ENCODE measurements at regions not wholly inside any gene's neighbourhood (a gene's known extent, or its start where the extent isn't known, plus 50 kb on each side); places are given as distances from the start of the nearest gene placed in this dataset.

GRCh38 chr15:93517176-93517575, 428.2 kb upstream of the RGMA start:
- no peak for DNase-seq (ENCODE audit: low spot score in 2 of 2)
- intact Hi-C loops (cut with DNase I; ENCODE audit: low total_unique reads), result no loop called here
- 67 to 79% methylated on average over 3 of the region's 3 CpGs for WGBS, 2 donors
- H3K4me3 ChIP-seq (ENCODE audit: low read depth, poor library complexity, severe bottlenecking), result no peak overlapping the region
- TF ChIP-seq POLR2A (IDR thresholded peaks at IDR 0.05) (no peak), CTCF (IDR thresholded peaks at IDR 0.05) (no peak)

GRCh38 chr15:93515256-93516051, 426.4 kb upstream of the RGMA start:
- 55 to 58% methylated on average over 5 of the region's 5 CpGs for WGBS, 2 donors
- no peak overlapping the region for H3K4me3 ChIP-seq (ENCODE audit: low read depth, poor library complexity, severe bottlenecking)
- peak in 1 of 2 donors; percentile 34 for DNase-seq (ENCODE audit: low spot score in 2 of 2)
- intact Hi-C loops (cut with DNase I; ENCODE audit: low total_unique reads), result no loop called here
- TF ChIP-seq POLR2A (IDR thresholded peaks at IDR 0.05) (no peak), CTCF (IDR thresholded peaks at IDR 0.05) (no peak)

- TF ChIP-seq CTCF (IDR thresholded peaks at IDR 0.05) (no peak), POLR2A (IDR thresholded peaks at IDR 0.05) (no peak)
- WGBS, 2 donors, result 93 to 97% methylated on average over 10 to 11 of the region's 11 CpGs
- intact Hi-C loops (cut with DNase I; ENCODE audit: low total_unique reads), result no loop called here
- DNase-seq (ENCODE audit: low spot score in 2 of 2), result no peak
- no peak overlapping the region for H3K4me3 ChIP-seq (ENCODE audit: low read depth, poor library complexity, severe bottlenecking)
Measured at GRCh38 chr15:93506646-93507045, 417.6 kb upstream of the RGMA start.

- intact Hi-C loops (cut with DNase I; ENCODE audit: low total_unique reads), result no loop called here
- WGBS, 2 donors, result 95 to 96% methylated on average over 12 to 15 of the region's 16 CpGs
- no peak for DNase-seq (ENCODE audit: low spot score in 2 of 2)
- no peak for TF ChIP-seq POLR2A (IDR thresholded peaks at IDR 0.05)
- no peak for TF ChIP-seq CTCF (IDR thresholded peaks at IDR 0.05)
- no peak overlapping the region for H3K4me3 ChIP-seq (ENCODE audit: low read depth, poor library complexity, severe bottlenecking)
Measured at GRCh38 chr15:93505506-93505905, 416.5 kb upstream of the RGMA start.

GRCh38 chr15:93501946-93502345, 412.9 kb upstream of the RGMA start:
- intact Hi-C loops (cut with DNase I; ENCODE audit: low total_unique reads), result no loop called here
- WGBS, 2 donors, result 79 to 86% methylated on average over 2 of the region's 2 CpGs
- TF ChIP-seq CTCF (IDR thresholded peaks at IDR 0.05) (no peak), POLR2A (IDR thresholded peaks at IDR 0.05) (no peak)

GRCh38 chr15:93500155-93500554, 411.1 kb upstream of the RGMA start:
- 70 to 79% methylated on average over 2 of the region's 2 CpGs for WGBS, 2 donors
- intact Hi-C loops (cut with DNase I; ENCODE audit: low total_unique reads), result no loop called here
- no peak for DNase-seq (ENCODE audit: low spot score in 2 of 2)

More at GRCh38 chr15:93501946-93502345, 412.9 kb upstream of the RGMA start:
- DNase-seq (ENCODE audit: low spot score in 2 of 2), result no peak
- H3K4me3 ChIP-seq (ENCODE audit: low read depth, poor library complexity, severe bottlenecking), result no peak overlapping the region

More at GRCh38 chr15:93500155-93500554, 411.1 kb upstream of the RGMA start:
- TF ChIP-seq CTCF (IDR thresholded peaks at IDR 0.05) (no peak), POLR2A (IDR thresholded peaks at IDR 0.05) (no peak)
- no peak overlapping the region for H3K4me3 ChIP-seq (ENCODE audit: low read depth, poor library complexity, severe bottlenecking)
